ENCODE measurements at regions not wholly inside any gene's neighbourhood (a gene's known extent, or its start where the extent isn't known, plus 50 kb on each side); places are given as distances from the start of the nearest gene placed in this dataset.

- TF ChIP-seq, protein P1, sequence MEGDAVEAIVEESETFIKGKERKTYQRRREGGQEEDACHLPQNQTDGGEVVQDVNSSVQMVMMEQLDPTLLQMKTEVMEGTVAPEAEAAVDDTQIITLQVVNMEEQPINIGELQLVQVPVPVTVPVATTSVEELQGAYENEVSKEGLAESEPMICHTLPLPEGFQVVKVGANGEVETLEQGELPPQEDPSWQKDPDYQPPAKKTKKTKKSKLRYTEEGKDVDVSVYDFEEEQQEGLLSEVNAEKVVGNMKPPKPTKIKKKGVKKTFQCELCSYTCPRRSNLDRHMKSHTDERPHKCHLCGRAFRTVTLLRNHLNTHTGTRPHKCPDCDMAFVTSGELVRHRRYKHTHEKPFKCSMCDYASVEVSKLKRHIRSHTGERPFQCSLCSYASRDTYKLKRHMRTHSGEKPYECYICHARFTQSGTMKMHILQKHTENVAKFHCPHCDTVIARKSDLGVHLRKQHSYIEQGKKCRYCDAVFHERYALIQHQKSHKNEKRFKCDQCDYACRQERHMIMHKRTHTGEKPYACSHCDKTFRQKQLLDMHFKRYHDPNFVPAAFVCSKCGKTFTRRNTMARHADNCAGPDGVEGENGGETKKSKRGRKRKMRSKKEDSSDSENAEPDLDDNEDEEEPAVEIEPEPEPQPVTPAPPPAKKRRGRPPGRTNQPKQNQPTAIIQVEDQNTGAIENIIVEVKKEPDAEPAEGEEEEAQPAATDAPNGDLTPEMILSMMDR (conservative IDR thresholded peaks at IDR 0.05; ENCODE audit: low read length) = no peak
- TF ChIP-seq EZH2phosphoT487 (IDR thresholded peaks at IDR 0.05; ENCODE audit: borderline replicate concordance, low read depth, low read length) = no peak
These were observed 597.7 kb downstream of the OTOL1 start for GRCh38 chr3:162094301-162094700.

Measured in OCI-LY7 (cell line).